Coronary artery (tissue), 2 donors: ENCODE measurements at regions not wholly inside any gene's neighbourhood (a gene's known extent, or its start where the extent isn't known, plus 50 kb on each side); places are given as distances from the start of the nearest gene placed in this dataset.
"Not testable (repeated sequence)": the region's sequence is repeated elsewhere in the genome, so short reads cannot be mapped to it uniquely, and the experiment has no call there.

Source experiments
- DNase-seq: peaks from one replicate; pipeline ENCODE4 v3.0.0-alpha.2; 2017; ENCODE audit warnings: low spot score
- H3K27ac ChIP-seq, 2 donors: fragments of 200-600 bp; sonication (generic); one replicate each; pipeline ENCODE4 v1.5.1; 2016 to 2019
- H3K4me3 ChIP-seq: fragments of 200-600 bp; sonication (generic); 2 replicates; pipeline ENCODE4 v1.5.1; 2016; ENCODE audit warnings: mild to moderate bottlenecking, moderate library complexity
- CTCF ChIP-seq: fragments of 200-600 bp; sonication (generic); IDR thresholded peaks from one replicate; pipeline ENCODE4 v1.5.1; 2019; ENCODE audit warnings: antibody characterized with exemption

- no peak overlapping the region for H3K4me3 ChIP-seq
- TF ChIP-seq CTCF = no peak
- DNase-seq = no peak
- no peak overlapping the region for H3K27ac ChIP-seq
Measured at GRCh38 chr10:27345455-27345920, 104.9 kb upstream of the ACBD5 start.

- Histone ChIP-seq H3K27ac (no peak overlapping the region), H3K4me3 (no peak overlapping the region)
- no peak for DNase-seq
- TF ChIP-seq CTCF = no peak
Measured at GRCh38 chr10:27344568-27345454, 104.2 kb upstream of the ACBD5 start.

DNA sequence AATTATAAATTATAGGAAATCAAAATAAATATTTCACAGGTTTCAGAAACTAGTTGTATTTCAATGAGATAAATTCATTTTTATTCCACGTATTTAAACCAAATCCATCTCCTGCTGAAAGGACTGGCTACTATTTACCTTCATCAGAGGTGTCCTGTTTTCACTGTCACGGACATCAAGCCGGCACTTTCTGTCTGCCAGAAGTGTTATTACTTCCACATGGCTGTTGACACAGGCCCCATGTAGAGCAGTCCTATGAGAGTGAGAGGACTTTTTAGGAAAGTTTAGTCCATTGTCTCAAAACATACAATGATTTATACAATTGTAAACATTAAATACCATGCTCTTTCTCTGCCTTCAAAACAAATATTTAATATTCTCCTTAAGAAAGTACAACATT lies 100.4 kb upstream of the ACBD5 start:
- TF ChIP-seq CTCF = no peak
- DNase-seq = no peak
- Histone ChIP-seq H3K27ac (no peak overlapping the region), H3K4me3 (no peak overlapping the region)

DNA sequence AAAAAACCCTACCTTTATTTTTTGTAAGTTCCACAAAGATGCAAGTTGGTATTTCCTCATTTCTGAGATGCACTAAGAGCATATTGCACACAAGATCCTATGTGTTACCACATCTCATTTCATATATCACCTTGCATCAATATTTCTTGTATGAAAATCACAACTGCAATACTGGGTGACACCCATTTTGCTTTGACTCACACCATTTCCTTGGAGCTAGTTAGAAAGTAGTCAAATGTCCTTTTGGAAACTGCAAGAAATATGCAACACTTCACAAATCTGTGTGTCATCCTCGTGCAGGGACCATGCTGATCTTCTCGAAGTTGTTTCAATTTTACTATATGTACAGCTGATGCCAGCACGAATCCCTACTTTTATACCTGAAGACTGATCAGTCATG lies 94.6 kb upstream of the ACBD5 start:
- not testable (repeated sequence) for H3K4me3 ChIP-seq, H3K27ac ChIP-seq, DNase-seq

DNA sequence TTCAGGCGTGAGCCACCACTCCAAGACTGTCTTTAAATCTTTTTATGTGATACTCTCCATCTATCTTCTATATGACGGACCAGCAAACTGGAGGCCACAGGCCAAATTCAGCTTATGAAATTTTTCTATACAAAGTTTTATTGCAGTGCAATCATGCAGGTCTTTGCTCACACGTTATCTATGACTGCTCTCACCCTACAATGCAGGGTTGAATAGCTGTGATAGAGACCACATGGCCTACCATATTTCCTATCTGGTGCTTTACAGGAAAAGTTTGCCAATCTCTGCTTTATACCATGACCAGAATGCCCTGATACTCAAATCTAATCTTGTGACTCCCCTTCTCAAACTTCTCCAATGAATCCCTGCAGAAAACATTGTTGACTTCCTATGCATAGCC lies 89.5 kb upstream of the ACBD5 start:
- no peak for TF ChIP-seq CTCF
- no peak for DNase-seq
- H3K27ac ChIP-seq = no peak overlapping the region
- no peak overlapping the region for H3K4me3 ChIP-seq

GRCh38 chr10:27328946-27329345 lies 88.3 kb upstream of the ACBD5 start:
- no peak for DNase-seq
- Histone ChIP-seq H3K4me3 (no peak overlapping the region), H3K27ac (no peak overlapping the region)
- TF ChIP-seq CTCF = no peak

- not testable (repeated sequence) for DNase-seq, H3K27ac ChIP-seq, H3K4me3 ChIP-seq
Measured at GRCh38 chr10:27326748-27327147, 86.2 kb upstream of the ACBD5 start.

- H3K27ac ChIP-seq = peak overlapping the region in 1 of 2 donors; percentile 85
- H3K4me3 ChIP-seq = peak overlapping the region; percentile 70
- no peak for TF ChIP-seq CTCF
- no peak for DNase-seq
Measured at GRCh38 chr10:27319752-27320431, 79.3 kb upstream of the ACBD5 start.

GRCh38 chr10:27319139-27319538 lies 78.5 kb upstream of the ACBD5 start:
- Histone ChIP-seq H3K27ac (peak overlapping the region in 1 of 2 donors; percentile 85), H3K4me3 (peak overlapping the region; percentile 70)
- not testable (repeated sequence) for DNase-seq

- not testable (repeated sequence) for DNase-seq, H3K27ac ChIP-seq
Measured at GRCh38 chr10:27315082-27315481, 74.5 kb upstream of the ACBD5 start.

DNA sequence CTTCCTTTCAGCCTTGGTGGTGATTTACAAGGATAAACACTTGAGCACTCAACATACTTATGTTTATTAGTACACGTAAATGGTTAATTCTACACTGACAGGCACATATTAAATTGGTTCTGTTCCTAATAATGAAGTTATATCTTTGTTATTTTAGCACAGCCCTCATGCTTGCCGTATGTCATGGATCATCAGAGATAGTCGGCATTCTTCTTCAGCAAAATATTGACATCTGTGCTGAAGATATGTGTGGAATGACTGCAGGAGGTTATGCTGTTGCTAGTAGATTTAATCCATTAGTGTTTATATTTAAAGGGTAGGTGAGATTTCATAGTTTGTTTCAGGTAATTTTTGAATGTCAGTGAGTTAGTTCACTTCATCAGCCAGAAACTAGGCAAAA lies 73.0 kb upstream of the ACBD5 start:
- not testable (repeated sequence) for H3K27ac ChIP-seq, H3K4me3 ChIP-seq, DNase-seq

More at GRCh38 chr10:27315082-27315481, 74.5 kb upstream of the ACBD5 start:
- not testable (repeated sequence) for H3K4me3 ChIP-seq
